Trophoblast cell (in vitro differentiated cells and primary cell): ENCODE measurements at regions not wholly inside any gene's neighbourhood (a gene's known extent, or its start where the extent isn't known, plus 50 kb on each side); places are given as distances from the start of the nearest gene placed in this dataset.
"Not testable (repeated sequence)": the region's sequence is repeated elsewhere in the genome, so short reads cannot be mapped to it uniquely, and the experiment has no call there.

Source experiments
- DNase-seq, 2 donors: peaks; one replicate each; pipeline ENCODE4 v3.0.0-alpha.2; 2016
- H2AFZ ChIP-seq: 2 replicates; pipeline ENCODE4 v1.6.1; 2013; ENCODE audit warnings: low read length, moderate library complexity, mild to moderate bottlenecking; ENCODE audit not compliant: insufficient read depth, poor library complexity
- H2AK5ac ChIP-seq: 2 replicates; pipeline ENCODE4 v1.6.1; 2013; ENCODE audit warnings: mild to moderate bottlenecking, low read length
- H2BK120ac ChIP-seq: 2 replicates; pipeline ENCODE4 v1.6.1; 2013; ENCODE audit warnings: low read length, mild to moderate bottlenecking, moderate library complexity; ENCODE audit not compliant: insufficient read depth, poor library complexity
- H2BK12ac ChIP-seq: 2 replicates; pipeline ENCODE4 v1.6.1; 2013; ENCODE audit warnings: mild to moderate bottlenecking, low read length, moderate library complexity
- H2BK5ac ChIP-seq: 2 replicates; pipeline ENCODE4 v1.6.1; 2013; ENCODE audit warnings: low read length, low read depth, moderate library complexity, mild to moderate bottlenecking; ENCODE audit not compliant: poor library complexity
- H3K14ac ChIP-seq: 2 replicates; pipeline ENCODE4 v1.6.1; 2013; ENCODE audit warnings: mild to moderate bottlenecking, low read length
- H3K18ac ChIP-seq: 2 replicates; pipeline ENCODE4 v1.6.1; 2013; ENCODE audit warnings: mild to moderate bottlenecking, low read length
- H3K23ac ChIP-seq: 2 replicates; pipeline ENCODE4 v1.6.1; 2013; ENCODE audit warnings: low read length
- H3K27ac ChIP-seq: 2 replicates; pipeline ENCODE4 v1.5.1; 2013; ENCODE audit warnings: low read depth, mild to moderate bottlenecking, inconsistent platforms, low read length, moderate library complexity
- H3K27me3 ChIP-seq: 2 replicates; pipeline ENCODE4 v1.6.1; 2013; ENCODE audit warnings: inconsistent platforms, mild to moderate bottlenecking, low read length, moderate library complexity; ENCODE audit not compliant: insufficient read depth
- H3K36me3 ChIP-seq, 2 experiments: 1 replicate in 1 of 2; 2 replicates in 1 of 2; pipeline ENCODE4 v1.6.1; 2013; ENCODE audit warnings: low read length in 2 of 2, mild to moderate bottlenecking in 2 of 2, moderate library complexity in 1 of 2; ENCODE audit not compliant: insufficient read depth in 2 of 2, control insufficient read depth in 1 of 2
- H3K4ac ChIP-seq: 2 replicates; pipeline ENCODE4 v1.6.1; 2013; ENCODE audit warnings: low read depth, mild to moderate bottlenecking, low read length, moderate library complexity
- H3K4me1 ChIP-seq, 2 experiments: 1 replicate in 1 of 2; 2 replicates in 1 of 2; pipeline ENCODE4 v1.6.1; 2013; ENCODE audit warnings: low read length in 2 of 2, mild to moderate bottlenecking in 2 of 2, moderate library complexity in 1 of 2; ENCODE audit not compliant: insufficient read depth in 2 of 2, control insufficient read depth in 1 of 2
- H3K4me2 ChIP-seq: 2 replicates; pipeline ENCODE4 v1.6.1; 2013; ENCODE audit warnings: inconsistent platforms, mild to moderate bottlenecking, low read length, moderate library complexity
- H3K4me3 ChIP-seq: 2 replicates; pipeline ENCODE4 v1.5.1; 2013; ENCODE audit warnings: mild to moderate bottlenecking, low read depth, low read length, inconsistent platforms
- H3K79me1 ChIP-seq: one replicate; pipeline ENCODE4 v1.6.1; 2013; ENCODE audit warnings: low read length
- H3K79me2 ChIP-seq: 2 replicates; pipeline ENCODE4 v1.6.1; 2013; ENCODE audit warnings: low read length, mild to moderate bottlenecking; ENCODE audit not compliant: control insufficient read depth, insufficient read depth, poor library complexity
- H3K9ac ChIP-seq: 2 replicates; pipeline ENCODE4 v1.6.1; 2013; ENCODE audit warnings: mild to moderate bottlenecking, low read length
- H3K9me3 ChIP-seq: 2 replicates; pipeline ENCODE4 v1.6.1; 2013; ENCODE audit warnings: low read depth, mild to moderate bottlenecking, control low read depth, inconsistent platforms, low read length; ENCODE audit not compliant: insufficient read depth
- H4K12ac ChIP-seq: 2 replicates; pipeline ENCODE4 v1.6.1; 2013; ENCODE audit warnings: low read depth, mild to moderate bottlenecking, low read length, moderate library complexity
- H4K8ac ChIP-seq: 2 replicates; pipeline ENCODE4 v1.6.1; 2013; ENCODE audit warnings: low read depth, mild to moderate bottlenecking, low read length, moderate library complexity
- H4K91ac ChIP-seq: one replicate; pipeline ENCODE4 v1.6.1; 2013; ENCODE audit warnings: low read depth, mild to moderate bottlenecking, low read length, moderate library complexity
- WGBS: extraction: QIAGEN DNeasy Blood & Tissue Kit; methylation state at CpG from one replicate; pipeline ENCODE4 v1.1.7; 2013; ENCODE audit warnings: missing lambda C conversion rate; ENCODE audit not compliant: insufficient read length, insufficient coverage; ENCODE audit errors: extremely low coverage; 5-methylcytosine and 5-hydroxymethylcytosine counted together

DNA sequence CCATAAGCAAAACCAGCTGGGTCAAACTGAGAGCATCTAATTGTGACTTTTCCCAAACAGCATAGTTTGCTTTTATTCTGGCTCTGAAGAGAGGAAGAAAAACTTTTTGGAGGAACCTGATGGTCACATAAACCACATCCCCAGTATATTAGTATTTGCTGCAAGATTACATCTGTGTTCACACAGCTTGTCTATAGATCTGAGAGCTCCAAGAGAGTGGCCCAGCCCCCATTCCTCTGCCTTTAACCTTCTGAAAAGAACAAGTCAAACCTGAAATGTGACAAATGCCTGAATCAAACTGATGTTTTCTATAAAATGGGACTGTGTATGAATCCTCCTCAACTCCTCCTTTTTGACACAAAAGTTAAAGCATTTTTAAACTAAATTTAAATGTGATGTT lies 435.2 kb downstream of the ZNF479 start:
- H3K14ac ChIP-seq, H3K18ac ChIP-seq, H3K4me1 ChIP-seq, H4K12ac ChIP-seq, H3K27me3 ChIP-seq, H3K27ac ChIP-seq, H3K23ac ChIP-seq, H3K9ac ChIP-seq, H4K8ac ChIP-seq, H2BK5ac ChIP-seq, H2BK120ac ChIP-seq, H3K4me2 ChIP-seq, H3K79me1 ChIP-seq, H3K36me3 ChIP-seq, H2BK12ac ChIP-seq, H2AK5ac ChIP-seq, H2AFZ ChIP-seq, H3K4me3 ChIP-seq, H3K79me2 ChIP-seq, H3K9me3 ChIP-seq, H3K4ac ChIP-seq, H4K91ac ChIP-seq, DNase-seq: not testable (repeated sequence)

GRCh38 chr7:56686276-56686859 lies 445.9 kb downstream of the ZNF479 start:
- WGBS: no CpG with 5 or more reads among the region's 5 CpGs
- no peaks in the 10 kb centered on the region for H3K36me3 ChIP-seq
- no peak overlapping the region for H3K4me3 ChIP-seq
- no peak overlapping the region for H2AK5ac ChIP-seq
- H4K12ac ChIP-seq: no peak overlapping the region
- no peak overlapping the region for H4K91ac ChIP-seq
- no peak overlapping the region for H3K14ac ChIP-seq
- H2BK5ac ChIP-seq: no peak overlapping the region
- no peaks in the 10 kb centered on the region for H3K79me2 ChIP-seq
- H3K27ac ChIP-seq: no peak overlapping the region
- no peaks in the 10 kb centered on the region for H3K27me3 ChIP-seq
- H3K9ac ChIP-seq: no peak overlapping the region
- H3K4ac ChIP-seq: no peak overlapping the region
- H3K18ac ChIP-seq: no peak overlapping the region
- peaks cover 10% of the 10 kb centered on the region for H3K9me3 ChIP-seq
- no peak overlapping the region for H3K23ac ChIP-seq
- H2AFZ ChIP-seq: no peak overlapping the region
- no peak for DNase-seq
- no peak overlapping the region for H3K4me2 ChIP-seq
- H4K8ac ChIP-seq: no peak overlapping the region
- H3K4me1 ChIP-seq: no peaks in the 10 kb centered on the region
- H3K79me1 ChIP-seq: no peaks in the 10 kb centered on the region
- H2BK12ac ChIP-seq: no peak overlapping the region
- H2BK120ac ChIP-seq: no peak overlapping the region

GRCh38 chr7:56639173-56639746 lies 493.0 kb downstream of the ZNF479 start:
- H3K14ac ChIP-seq: no peak overlapping the region
- no peak overlapping the region for H3K4me2 ChIP-seq
- no peak overlapping the region for H4K8ac ChIP-seq
- H2AK5ac ChIP-seq: no peak overlapping the region
- no peak overlapping the region for H3K9ac ChIP-seq
- H3K4me1 ChIP-seq: no peaks in the 10 kb centered on the region
- no peak overlapping the region for H4K91ac ChIP-seq
- H3K9me3 ChIP-seq: peaks cover 23% of the 10 kb centered on the region
- no peaks in the 10 kb centered on the region for H3K79me2 ChIP-seq
- H3K27ac ChIP-seq: no peak overlapping the region
- no peak overlapping the region for H3K18ac ChIP-seq
- no peaks in the 10 kb centered on the region for H3K36me3 ChIP-seq
- H2BK5ac ChIP-seq: no peak overlapping the region
- WGBS: no CpG with 5 or more reads among the region's 6 CpGs
- no peak overlapping the region for H2BK120ac ChIP-seq
- H4K12ac ChIP-seq: no peak overlapping the region
- H3K4me3 ChIP-seq: no peak overlapping the region
- no peaks in the 10 kb centered on the region for H3K27me3 ChIP-seq
- no peak overlapping the region for H3K23ac ChIP-seq
- no peaks in the 10 kb centered on the region for H3K79me1 ChIP-seq
- H2BK12ac ChIP-seq: no peak overlapping the region
- no peak overlapping the region for H3K4ac ChIP-seq
- no peak for DNase-seq
- no peak overlapping the region for H2AFZ ChIP-seq

DNA sequence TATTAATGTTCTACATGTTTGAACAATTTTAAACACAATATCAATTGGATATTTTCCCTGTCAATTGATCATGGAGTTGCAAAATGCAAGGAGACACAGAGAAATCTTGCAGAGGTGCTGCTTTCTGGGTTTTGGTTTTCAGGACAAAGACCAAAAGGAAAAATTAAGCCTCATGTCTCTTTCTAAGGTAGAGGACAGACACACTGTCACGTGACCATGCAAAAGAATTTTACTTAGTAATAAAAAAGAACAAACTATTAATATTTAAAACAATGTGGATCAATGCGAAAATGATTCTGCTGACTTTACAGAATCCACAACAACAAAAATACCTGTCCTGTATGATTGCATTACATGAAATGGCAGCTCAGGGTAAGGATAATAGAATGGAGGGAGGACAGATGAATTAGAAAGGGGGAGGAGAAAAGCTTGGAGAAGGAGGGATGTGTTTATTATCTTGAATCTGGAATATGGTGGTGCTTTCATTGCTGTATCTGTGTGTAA lies 493.7 kb upstream of the NUPR2 start:
- H3K14ac ChIP-seq: no peak overlapping the region
- H3K9ac ChIP-seq: no peak overlapping the region
- no peak overlapping the region for H2BK120ac ChIP-seq
- no peaks in the 10 kb centered on the region for H3K79me1 ChIP-seq
- H4K12ac ChIP-seq: no peak overlapping the region
- H4K8ac ChIP-seq: no peak overlapping the region
- no peak overlapping the region for H2AK5ac ChIP-seq
- no peak overlapping the region for H2BK12ac ChIP-seq
- H3K9me3 ChIP-seq: peaks cover 28% of the 10 kb centered on the region
- H3K18ac ChIP-seq: no peak overlapping the region
- H2AFZ ChIP-seq: no peak overlapping the region
- H2BK5ac ChIP-seq: no peak overlapping the region
- H4K91ac ChIP-seq: no peak overlapping the region
- no peak overlapping the region for H3K4me2 ChIP-seq
- H3K4me3 ChIP-seq: no peak overlapping the region
- H3K4me1 ChIP-seq: no peaks in the 10 kb centered on the region
- H3K36me3 ChIP-seq: peaks cover 0 to 2% of the 10 kb centered on the region in 2 experiments
- WGBS: no CpG with 5 or more reads among the region's 2 CpGs
- no peak for DNase-seq
- no peak overlapping the region for H3K27ac ChIP-seq
- no peaks in the 10 kb centered on the region for H3K27me3 ChIP-seq
- H3K23ac ChIP-seq: no peak overlapping the region
- no peak overlapping the region for H3K4ac ChIP-seq
- no peaks in the 10 kb centered on the region for H3K79me2 ChIP-seq
